OCI-LY7 (cell line): ENCODE measurements at regions not wholly inside any gene's neighbourhood (a gene's known extent, or its start where the extent isn't known, plus 50 kb on each side); places are given as distances from the start of the nearest gene placed in this dataset.
"Not testable (repeated sequence)": the region's sequence is repeated elsewhere in the genome, so short reads cannot be mapped to it uniquely, and the experiment has no call there.

Source experiments
- BruUV-seq: library from RNA; stranded (reverse); fragments of 400-500 nt; replicated peaks from 2 replicates; lab custom pipeline; 2021; lab: Mats Ljungman, UMichigan
- CTCF ChIA-PET: fragments of 300-600 bp; sonication (Branson Sonifier 250); formaldehyde crosslinking; loops from one replicate; lab custom pipeline; 2022; ENCODE audit warnings: antibody characterized with exemption; ENCODE audit not compliant: unreplicated experiment; lab: Charles Lee
- POLR2A ChIA-PET: fragments of 300-600 bp; sonication (Branson Sonifier 250); formaldehyde crosslinking; loops from one replicate; lab custom pipeline; 2022; ENCODE audit warnings: antibody characterized with exemption; lab: Charles Lee
- DNase-seq: peaks from one replicate; pipeline ENCODE4 v3.0.0-alpha.2; 2015; ENCODE audit warnings: low spot score
- H2AFZ ChIP-seq: fragments of 200-600 bp; sonication (generic), shearing (Covaris generic); 2 replicates; pipeline ENCODE4 v1.6.1; 2014; ENCODE audit warnings: mild to moderate bottlenecking, antibody characterized with exemption, low read length, moderate library complexity
- H3K27ac ChIP-seq: fragments of 200-600 bp; sonication (generic); 2 replicates; pipeline ENCODE4 v1.5.1; 2014; ENCODE audit warnings: mixed run types, low read depth, mild to moderate bottlenecking, moderate library complexity, low read length, inconsistent platforms; ENCODE audit not compliant: poor library complexity, severe bottlenecking
- H3K36me3 ChIP-seq: fragments of 200-600 bp; sonication (generic); 2 replicates; pipeline ENCODE4 v1.6.1; 2014; ENCODE audit warnings: mild to moderate bottlenecking, antibody characterized with exemption, low read length, moderate library complexity, mixed read lengths; ENCODE audit not compliant: insufficient read depth
- H3K4me1 ChIP-seq: fragments of 200-600 bp; sonication (generic); 2 replicates; pipeline ENCODE4 v1.5.1; 2014; ENCODE audit warnings: mild to moderate bottlenecking, low read length; ENCODE audit not compliant: insufficient read depth, poor library complexity, severe bottlenecking
- H3K4me2 ChIP-seq: fragments of 200-600 bp; sonication (generic); 2 replicates; pipeline ENCODE4 v1.6.1; 2014; ENCODE audit warnings: mild to moderate bottlenecking, low read length
- H3K4me3 ChIP-seq: fragments of 200-600 bp; sonication (generic); 2 replicates; pipeline ENCODE4 v1.5.1; 2014; ENCODE audit warnings: mild to moderate bottlenecking, low read depth, low read length; ENCODE audit not compliant: poor library complexity, severe bottlenecking
- H3K79me2 ChIP-seq: fragments of 200-600 bp; sonication (generic); 2 replicates; pipeline ENCODE4 v1.6.1; 2016; ENCODE audit warnings: low read depth, mild to moderate bottlenecking, low read length, moderate library complexity, mixed read lengths; ENCODE audit not compliant: insufficient read depth
- H3K9me2 ChIP-seq: fragments of 200-600 bp; sonication (generic); 2 replicates; pipeline ENCODE4 v1.6.1; 2016; ENCODE audit warnings: mild to moderate bottlenecking, low read length, mixed read lengths; ENCODE audit not compliant: insufficient read depth
- H3K9me3 ChIP-seq: fragments of 200-600 bp; sonication (generic); 2 replicates; pipeline ENCODE4 v1.6.1; 2014; ENCODE audit warnings: mild to moderate bottlenecking, mixed run types, low read length, mixed read lengths
- H4K20me1 ChIP-seq: fragments of 200-600 bp; sonication (generic); 2 replicates; pipeline ENCODE4 v1.6.1; 2014; ENCODE audit warnings: mild to moderate bottlenecking, antibody characterized with exemption, low read length, moderate library complexity, mixed read lengths; ENCODE audit not compliant: insufficient read depth
- CTCF ChIP-seq: fragments of 200-600 bp; sonication (generic); conservative IDR thresholded peaks from 2 replicates; pipeline ENCODE4 v1.5.1; 2014; ENCODE audit warnings: mild to moderate bottlenecking, antibody characterized with exemption, low read length, moderate library complexity, mixed read lengths
- EZH2phosphoT487 ChIP-seq: fragments of 200-600 bp; sonication (generic); IDR thresholded peaks from 2 replicates; pipeline ENCODE4 v1.6.1; 2018; ENCODE audit warnings: low read depth, borderline replicate concordance, mild to moderate bottlenecking, mixed run types, antibody characterized with exemption, low read length, moderate library complexity, mixed read lengths
- intact Hi-C: fragments of 100-400 bp; cut with micrococcal nuclease; formaldehyde crosslinking; loops from one replicate; pipeline ENCODE4 v1.10.0; 2022; ENCODE audit not compliant: unreplicated experiment

- POLR2A ChIA-PET = interaction anchor here (0.5 to 0.9 kb wide), 3 partner anchors 14 to 671 kb away, joined by 3 read pairs; no protein-coding TSS in a partner anchor
- H3K9me2 ChIP-seq = no peaks in the 10 kb centered on the region
- H3K4me3 ChIP-seq = no peak overlapping the region
- DNase-seq = no peak
- H3K79me2 ChIP-seq = no peaks in the 10 kb centered on the region
- BruUV-seq = no TSS peak
- no peaks in the 10 kb centered on the region for H4K20me1 ChIP-seq
- no peak overlapping the region for H3K27ac ChIP-seq
- TF ChIP-seq CTCF (no peak), EZH2phosphoT487 (no peak)
- intact Hi-C loops = no loop called here
- H2AFZ ChIP-seq = no peak overlapping the region
- H3K4me1 ChIP-seq = no peaks in the 10 kb centered on the region
- CTCF ChIA-PET = no interaction called here
- H3K36me3 ChIP-seq = no peaks in the 10 kb centered on the region
- no peak overlapping the region for H3K4me2 ChIP-seq
- no peaks in the 10 kb centered on the region for H3K9me3 ChIP-seq
Observed at GRCh38 chr4:141331534-141332358, 111.1 kb downstream of the ZNF330 start.

- H3K9me2 ChIP-seq, H3K4me3 ChIP-seq, intact Hi-C loops, CTCF ChIA-PET, H3K4me2 ChIP-seq, H4K20me1 ChIP-seq, H3K9me3 ChIP-seq, H3K4me1 ChIP-seq, H3K36me3 ChIP-seq, H2AFZ ChIP-seq, DNase-seq, BruUV-seq, H3K79me2 ChIP-seq, H3K27ac ChIP-seq: not testable (repeated sequence)
- POLR2A ChIA-PET = interaction anchor here (0.7 kb wide), 1 partner anchor 670 kb away, joined by 3 read pairs; no protein-coding TSS in a partner anchor
Observed at GRCh38 chr4:141332359-141333181, 111.9 kb downstream of the ZNF330 start.

DNA sequence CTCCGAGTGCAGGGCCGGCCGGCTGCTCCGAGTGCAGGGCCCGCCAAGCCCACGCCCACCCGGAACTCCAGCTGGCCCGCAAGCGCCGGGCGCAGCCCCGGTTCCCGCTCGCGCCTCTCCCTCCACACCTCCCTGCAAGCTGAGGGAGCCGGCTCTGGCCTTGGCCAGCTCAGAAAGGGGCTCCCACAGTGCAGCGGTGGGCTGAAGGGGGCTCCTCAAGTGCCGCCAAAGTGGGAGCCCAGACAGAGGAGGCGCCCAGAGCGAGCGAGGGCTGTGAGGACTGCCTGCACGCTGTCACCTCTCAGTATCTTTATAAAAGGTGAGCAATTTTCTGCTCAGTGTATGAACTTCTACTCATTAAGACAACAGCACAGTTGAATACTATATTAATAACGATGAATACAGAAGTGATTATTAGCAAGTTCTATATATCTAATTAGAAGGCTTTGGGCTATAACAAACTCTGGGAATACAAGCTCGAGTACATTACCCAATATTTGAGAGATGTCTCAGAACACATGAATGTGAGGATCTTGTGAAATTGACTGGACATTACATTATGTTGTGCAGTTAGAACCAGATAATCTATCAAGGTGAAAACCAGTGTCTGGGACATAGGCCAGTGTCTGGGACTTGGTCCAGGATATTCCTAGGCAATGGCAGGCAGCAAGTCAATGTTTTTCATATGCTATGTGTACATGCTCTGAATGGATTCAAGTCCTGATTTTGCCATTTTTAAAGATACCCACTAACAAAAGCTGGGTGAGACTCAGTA lies 112.9 kb downstream of the ZNF330 start:
- POLR2A ChIA-PET, H3K4me1 ChIP-seq, H2AFZ ChIP-seq, H3K4me2 ChIP-seq, H3K9me2 ChIP-seq, intact Hi-C loops, DNase-seq, H3K4me3 ChIP-seq, BruUV-seq, H3K79me2 ChIP-seq, H3K36me3 ChIP-seq, H4K20me1 ChIP-seq, H3K9me3 ChIP-seq, H3K27ac ChIP-seq, CTCF ChIA-PET: not testable (repeated sequence)
